Astrocyte (in vitro differentiated cells and primary cell): ENCODE measurements at regions not wholly inside any gene's neighbourhood (a gene's known extent, or its start where the extent isn't known, plus 50 kb on each side); places are given as distances from the start of the nearest gene placed in this dataset.

ENCODE experiments used
- DNase-seq: peaks from one replicate; pipeline ENCODE4 v3.0.0-alpha.2; 2010; ENCODE audit warnings: low read depth
- FAIRE-seq: peaks from 2 replicates; lab custom pipeline; 2011; peaks lifted over from hg19 to GRCh38; lab: Jason Lieb, UNC
- H2AFZ ChIP-seq: 2 replicates; pipeline ENCODE4 v1.6.0; 2012; ENCODE audit warnings: low read depth, low read length, inconsistent platforms
- H3K27ac ChIP-seq: 2 replicates; pipeline ENCODE4 v1.5.1; 2011; ENCODE audit warnings: low read depth, low read length, inconsistent platforms
- H3K27me3 ChIP-seq: 2 replicates; pipeline ENCODE4 v1.6.0; 2011; ENCODE audit warnings: low read length, inconsistent platforms; ENCODE audit not compliant: insufficient read depth
- H3K36me3 ChIP-seq: 2 replicates; pipeline ENCODE4 v1.5.1; 2011; ENCODE audit warnings: low read length, inconsistent platforms; ENCODE audit not compliant: insufficient read depth
- H3K4me1 ChIP-seq: 2 replicates; pipeline ENCODE4 v1.5.1; 2011; ENCODE audit warnings: low read length, inconsistent platforms; ENCODE audit not compliant: insufficient read depth
- H3K4me2 ChIP-seq: 2 replicates; pipeline ENCODE4 v1.6.0; 2012; ENCODE audit warnings: low read length, inconsistent platforms
- H3K4me3 ChIP-seq: 2 replicates; pipeline ENCODE4 v1.5.1; 2011; ENCODE audit warnings: low read depth, mild to moderate bottlenecking, low read length, inconsistent platforms; ENCODE audit not compliant: insufficient read depth
- H3K79me2 ChIP-seq: 2 replicates; pipeline ENCODE4 v1.6.0; 2012; ENCODE audit warnings: mild to moderate bottlenecking, low read length, inconsistent platforms; ENCODE audit not compliant: insufficient read depth
- H3K9ac ChIP-seq: 2 replicates; pipeline ENCODE4 v1.6.0; 2012; ENCODE audit warnings: mild to moderate bottlenecking, low read length, inconsistent platforms
- H3K9me3 ChIP-seq: 2 replicates; pipeline ENCODE4 v1.5.1; 2012; ENCODE audit warnings: low read depth, mild to moderate bottlenecking, low read length, inconsistent platforms; ENCODE audit not compliant: insufficient read depth
- H4K20me1 ChIP-seq: 2 replicates; pipeline ENCODE4 v1.6.0; 2012; ENCODE audit warnings: low read length, inconsistent platforms; ENCODE audit not compliant: insufficient read depth
- H3K27ac Mint-ChIP-seq: one replicate; pipeline ENCODE4 v1.8.0; 2021; ENCODE audit warnings: mild to moderate bottlenecking, mixed read lengths; ENCODE audit not compliant: unreplicated experiment
- H3K27me3 Mint-ChIP-seq: one replicate; pipeline ENCODE4 v1.8.0; 2021; ENCODE audit warnings: low read depth, mixed read lengths; ENCODE audit not compliant: unreplicated experiment
- H3K36me3 Mint-ChIP-seq: one replicate; pipeline ENCODE4 v1.8.0; 2021; ENCODE audit warnings: low read depth, mixed read lengths; ENCODE audit not compliant: unreplicated experiment
- H3K4me1 Mint-ChIP-seq: one replicate; pipeline ENCODE4 v1.8.0; 2021; ENCODE audit warnings: low read depth, mixed read lengths; ENCODE audit not compliant: unreplicated experiment
- H3K4me3 Mint-ChIP-seq: one replicate; pipeline ENCODE4 v1.8.0; 2021; ENCODE audit warnings: mild to moderate bottlenecking, moderate library complexity, mixed read lengths; ENCODE audit not compliant: unreplicated experiment
- H3K9me3 Mint-ChIP-seq: one replicate; pipeline ENCODE4 v1.8.0; 2021; ENCODE audit warnings: mild to moderate bottlenecking, mixed read lengths; ENCODE audit not compliant: unreplicated experiment
- CTCF ChIP-seq: IDR thresholded peaks from 2 replicates; pipeline ENCODE4 v1.5.1; 2011; ENCODE audit warnings: low read depth, mild to moderate bottlenecking, inconsistent platforms, low read length, moderate library complexity; ENCODE audit not compliant: insufficient read depth
- EZH2 ChIP-seq: IDR thresholded peaks from 2 replicates; pipeline ENCODE4 v1.6.1; 2012; ENCODE audit warnings: mild to moderate bottlenecking, low read length, inconsistent platforms; ENCODE audit not compliant: insufficient read depth

- Mint-ChIP-seq H3K9me3 (no peaks in the 10 kb centered on the region), H3K4me3 (no peak overlapping the region), H3K27me3 (no peaks in the 10 kb centered on the region), H3K36me3 (no peaks in the 10 kb centered on the region), H3K27ac (no peak overlapping the region), H3K4me1 (peaks cover 2% of the 10 kb centered on the region)
- Histone ChIP-seq H3K4me1 (no peaks in the 10 kb centered on the region), H4K20me1 (no peaks in the 10 kb centered on the region), H3K79me2 (no peaks in the 10 kb centered on the region), H3K9me3 (no peaks in the 10 kb centered on the region), H3K27ac (no peak overlapping the region), H3K36me3 (no peaks in the 10 kb centered on the region), H3K9ac (no peak overlapping the region), H3K27me3 (no peaks in the 10 kb centered on the region), H2AFZ (no peak overlapping the region), H3K4me2 (no peak overlapping the region), H3K4me3 (no peak overlapping the region)
- DNase-seq (no peak), FAIRE-seq (no peak)
- TF ChIP-seq CTCF (no peak), EZH2 (no peak)
Observed at GRCh38 chr4:159035570-159035969, 67.3 kb upstream of the RAPGEF2 start.

- TF ChIP-seq EZH2, result no peak
- TF ChIP-seq CTCF, result no peak
- Histone ChIP-seq H4K20me1 (no peaks in the 10 kb centered on the region), H3K9me3 (no peaks in the 10 kb centered on the region), H3K36me3 (no peaks in the 10 kb centered on the region), H3K79me2 (no peaks in the 10 kb centered on the region), H3K4me2 (no peak overlapping the region), H3K4me1 (no peaks in the 10 kb centered on the region), H2AFZ (no peak overlapping the region), H3K27me3 (no peaks in the 10 kb centered on the region), H3K9ac (no peak overlapping the region), H3K4me3 (no peak overlapping the region), H3K27ac (no peak overlapping the region)
- DNase-seq, result no peak
- Mint-ChIP-seq H3K9me3 (no peaks in the 10 kb centered on the region), H3K4me1 (peaks cover 2% of the 10 kb centered on the region), H3K27ac (no peak overlapping the region), H3K27me3 (no peaks in the 10 kb centered on the region), H3K4me3 (no peak overlapping the region), H3K36me3 (no peaks in the 10 kb centered on the region)
- no peak for FAIRE-seq
Observed at GRCh38 chr4:159038536-159038935, 64.3 kb upstream of the RAPGEF2 start.

GRCh38 chr4:159041054-159042034 lies 61.5 kb upstream of the RAPGEF2 start:
- H3K9ac ChIP-seq, result no peak overlapping the region
- H3K4me2 ChIP-seq, result no peak overlapping the region
- no peak for DNase-seq
- H3K4me3 Mint-ChIP-seq, result no peak overlapping the region
- no peaks in the 10 kb centered on the region for H3K9me3 Mint-ChIP-seq
- no peaks in the 10 kb centered on the region for H3K4me1 ChIP-seq
- no peak for FAIRE-seq
- no peaks in the 10 kb centered on the region for H3K27me3 Mint-ChIP-seq
- H2AFZ ChIP-seq, result no peak overlapping the region
- no peak overlapping the region for H3K27ac Mint-ChIP-seq
- no peaks in the 10 kb centered on the region for H3K9me3 ChIP-seq
- TF ChIP-seq EZH2 (no peak), CTCF (no peak)
- no peaks in the 10 kb centered on the region for H3K79me2 ChIP-seq
- no peaks in the 10 kb centered on the region for H3K36me3 Mint-ChIP-seq
- H4K20me1 ChIP-seq, result no peaks in the 10 kb centered on the region
- H3K27me3 ChIP-seq, result no peaks in the 10 kb centered on the region
- no peak overlapping the region for H3K27ac ChIP-seq
- no peak overlapping the region for H3K4me3 ChIP-seq
- H3K4me1 Mint-ChIP-seq, result peaks cover 5% of the 10 kb centered on the region
- H3K36me3 ChIP-seq, result no peaks in the 10 kb centered on the region
